Liver (tissue), 8 donors: ENCODE measurements at regions not wholly inside any gene's neighbourhood (a gene's known extent, or its start where the extent isn't known, plus 50 kb on each side); places are given as distances from the start of the nearest gene placed in this dataset.

Source experiments
- DNase-seq: peaks from one replicate; pipeline ENCODE4 v3.0.0-alpha.2; 2017; ENCODE audit warnings: low spot score
- H3K27ac ChIP-seq, 2 donors: one replicate each; pipeline ENCODE4 v1.7.0; 2013; ENCODE audit warnings: inconsistent platforms in 2 of 2, low read length in 2 of 2, control low read depth in 1 of 2, low read depth in 1 of 2, mild to moderate bottlenecking in 1 of 2
- H3K27me3 ChIP-seq, 4 donors: one replicate each; pipeline versions ENCODE4 v1.6.1 to v1.7.0; 2013; ENCODE audit warnings: low read length in 3 of 4, inconsistent platforms in 1 of 4, mild to moderate bottlenecking in 1 of 4, moderate library complexity in 1 of 4; ENCODE audit not compliant: control insufficient read depth in 4 of 4, insufficient read depth in 4 of 4
- H3K36me3 ChIP-seq, 4 donors: one replicate each; pipeline versions ENCODE4 v1.6.1 to v1.7.0; 2013; ENCODE audit warnings: low read length in 3 of 4, mild to moderate bottlenecking in 3 of 4, low read depth in 1 of 4, moderate library complexity in 1 of 4; ENCODE audit not compliant: control insufficient read depth in 4 of 4, insufficient read depth in 3 of 4
- H3K4me1 ChIP-seq, 4 donors: one replicate each; pipeline versions ENCODE4 v1.6.1 to v1.7.0; 2013; ENCODE audit warnings: low read length in 3 of 4, mild to moderate bottlenecking in 3 of 4, moderate library complexity in 1 of 4; ENCODE audit not compliant: control insufficient read depth in 4 of 4, insufficient read depth in 4 of 4
- H3K4me3 ChIP-seq, 3 donors: one replicate each; pipeline versions ENCODE4 v1.6.1 to v1.7.0; 2013; ENCODE audit warnings: low read length in 3 of 3, control low read depth in 1 of 3, low read depth in 1 of 3, mild to moderate bottlenecking in 1 of 3
- H3K9ac ChIP-seq, 2 donors: one replicate each; pipeline ENCODE4 v1.7.0; 2013; ENCODE audit warnings: low read length in 2 of 2, mild to moderate bottlenecking in 2 of 2, moderate library complexity in 2 of 2, control low read depth in 1 of 2, low read depth in 1 of 2
- H3K9me3 ChIP-seq, 4 donors: one replicate each; pipeline versions ENCODE4 v1.6.1 to v1.7.0; 2013; ENCODE audit warnings: low read length in 3 of 4; ENCODE audit not compliant: control insufficient read depth in 4 of 4
- EGR1 ChIP-seq, 2 donors: IDR thresholded peaks; 2 replicates each; pipeline ENCODE4 v1.6.1; 2016 to 2018; ENCODE audit warnings: antibody characterized with exemption in 2 of 2, low read depth in 2 of 2
- FOXA1 ChIP-seq: IDR thresholded peaks from 2 replicates; pipeline ENCODE4 v1.6.1; 2016; ENCODE audit warnings: antibody characterized with exemption
- FOXA2 ChIP-seq: IDR thresholded peaks from 2 replicates; pipeline ENCODE4 v1.6.1; 2016; ENCODE audit warnings: antibody characterized with exemption
- GABPA ChIP-seq, 2 donors: IDR thresholded peaks in 1 of 2; conservative IDR thresholded peaks in 1 of 2; 2 replicates each; pipeline ENCODE4 v1.6.1; 2016; ENCODE audit warnings: antibody characterized with exemption in 2 of 2, mild to moderate bottlenecking in 1 of 2, moderate library complexity in 1 of 2
- HNF4A ChIP-seq, 2 donors: conservative IDR thresholded peaks; 2 replicates each; pipeline ENCODE4 v1.6.1; 2016; ENCODE audit warnings: antibody characterized with exemption in 2 of 2, mild to moderate bottlenecking in 2 of 2
- HNF4G ChIP-seq: IDR thresholded peaks from 2 replicates; pipeline ENCODE4 v1.6.1; 2016; ENCODE audit warnings: antibody characterized with exemption
- JUND ChIP-seq, 2 donors: IDR thresholded peaks; 2 replicates each; pipeline ENCODE4 v1.6.1; 2016; ENCODE audit warnings: antibody characterized with exemption in 2 of 2
- NR2F2 ChIP-seq: IDR thresholded peaks from 2 replicates; pipeline ENCODE4 v1.6.1; 2016; ENCODE audit warnings: antibody characterized with exemption
- RXRA ChIP-seq, 2 donors: IDR thresholded peaks; 2 replicates each; pipeline ENCODE4 v1.6.1; 2017 to 2018; ENCODE audit warnings: antibody characterized with exemption in 2 of 2, mild to moderate bottlenecking in 1 of 2
- SP1 ChIP-seq: IDR thresholded peaks from 2 replicates; pipeline ENCODE4 v1.6.1; 2018; ENCODE audit warnings: antibody characterized with exemption, mild to moderate bottlenecking
- TAF1 ChIP-seq: conservative IDR thresholded peaks from 2 replicates; pipeline ENCODE4 v1.6.1; 2016; ENCODE audit warnings: antibody characterized with exemption, mild to moderate bottlenecking
- YY1 ChIP-seq: IDR thresholded peaks from 2 replicates; pipeline ENCODE4 v1.6.1; 2016; ENCODE audit warnings: antibody characterized with exemption, mild to moderate bottlenecking
- WGBS: extraction: QIAGEN DNeasy Blood & Tissue Kit; methylation state at CpG from one replicate; pipeline ENCODE4 v1.1.7; 2013; 5-methylcytosine and 5-hydroxymethylcytosine counted together
- TF ChIP-seq, protein P1 (sequence below): IDR thresholded peaks from 2 replicates; pipeline ENCODE4 v1.6.1; 2016; ENCODE audit warnings: antibody characterized with exemption
- TF ChIP-seq, protein P2 (sequence below): fragments of 150-350 bp; IDR thresholded peaks from 2 replicates; pipeline ENCODE4 v1.5.1; 2017; ENCODE audit warnings: improper control_type of control experiment, low read depth, low read length; ENCODE audit not compliant: missing input control
- TF ChIP-seq, protein P3 (sequence below): IDR thresholded peaks from 2 replicates; pipeline ENCODE4 v1.6.1; 2016; ENCODE audit warnings: antibody characterized with exemption
- TF ChIP-seq, protein P4 (sequence below): IDR thresholded peaks from 2 replicates; pipeline ENCODE4 v1.6.1; 2016; ENCODE audit warnings: antibody characterized with exemption, mild to moderate bottlenecking
- TF ChIP-seq, protein P5 (sequence below): IDR thresholded peaks from 2 replicates; pipeline ENCODE4 v1.6.1; 2016; ENCODE audit warnings: antibody characterized with exemption
- donor health status: healthy.
- donor health status: healthy.
- donor health status: healthy.
- donor health status: healthy.
- donor health status: healthy.

DNA sequence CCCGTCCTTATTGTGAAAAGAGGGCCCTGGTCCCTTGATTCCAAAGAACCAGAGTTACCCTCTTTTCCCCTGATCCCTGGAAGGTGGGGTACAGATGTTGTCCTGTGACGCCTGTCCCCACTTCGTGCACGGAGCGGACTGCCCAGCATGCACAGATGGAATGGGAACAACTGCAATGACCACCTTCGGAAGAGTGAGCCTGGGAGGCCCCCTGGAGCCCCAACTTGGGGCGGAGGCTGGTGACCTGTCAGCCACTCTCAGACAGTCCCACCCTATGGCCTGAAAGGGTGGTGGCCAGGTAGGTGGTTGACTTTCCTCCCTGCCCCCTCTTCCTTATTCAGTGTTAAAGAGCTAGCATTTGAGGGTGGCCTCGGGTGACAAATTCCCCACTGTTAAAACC lies 196.6 kb upstream of the GALNT17 start:
- no peak for DNase-seq
- Histone ChIP-seq H3K9ac (no peak overlapping the region), H3K36me3 (no peaks in the 10 kb centered on the region), H3K27ac (no peak overlapping the region), H3K4me1 (no peaks in the 10 kb centered on the region), H3K4me3 (no peak overlapping the region), H3K27me3 (no peaks in the 10 kb centered on the region), H3K9me3 (peaks cover 0 to 2% (median 0%) of the 10 kb centered on the region in 4 donors)
- TF ChIP-seq JUND (IDR thresholded peaks at IDR 0.05) (no peak), GABPA (IDR thresholded peaks at IDR 0.05 in 1 of 2, conservative IDR thresholded peaks at IDR 0.05 in 1 of 2) (no peak), SP1 (no peak), TAF1 (no peak), NR2F2 (no peak), EGR1 (IDR thresholded peaks at IDR 0.05; ENCODE audit: low read depth in 2 of 2) (no peak), YY1 (no peak), HNF4A (conservative IDR thresholded peaks at IDR 0.05) (no peak), HNF4G (no peak)
- TF ChIP-seq, protein P1, sequence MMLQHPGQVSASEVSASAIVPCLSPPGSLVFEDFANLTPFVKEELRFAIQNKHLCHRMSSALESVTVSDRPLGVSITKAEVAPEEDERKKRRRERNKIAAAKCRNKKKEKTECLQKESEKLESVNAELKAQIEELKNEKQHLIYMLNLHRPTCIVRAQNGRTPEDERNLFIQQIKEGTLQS = no peak
- TF ChIP-seq, protein P2, sequence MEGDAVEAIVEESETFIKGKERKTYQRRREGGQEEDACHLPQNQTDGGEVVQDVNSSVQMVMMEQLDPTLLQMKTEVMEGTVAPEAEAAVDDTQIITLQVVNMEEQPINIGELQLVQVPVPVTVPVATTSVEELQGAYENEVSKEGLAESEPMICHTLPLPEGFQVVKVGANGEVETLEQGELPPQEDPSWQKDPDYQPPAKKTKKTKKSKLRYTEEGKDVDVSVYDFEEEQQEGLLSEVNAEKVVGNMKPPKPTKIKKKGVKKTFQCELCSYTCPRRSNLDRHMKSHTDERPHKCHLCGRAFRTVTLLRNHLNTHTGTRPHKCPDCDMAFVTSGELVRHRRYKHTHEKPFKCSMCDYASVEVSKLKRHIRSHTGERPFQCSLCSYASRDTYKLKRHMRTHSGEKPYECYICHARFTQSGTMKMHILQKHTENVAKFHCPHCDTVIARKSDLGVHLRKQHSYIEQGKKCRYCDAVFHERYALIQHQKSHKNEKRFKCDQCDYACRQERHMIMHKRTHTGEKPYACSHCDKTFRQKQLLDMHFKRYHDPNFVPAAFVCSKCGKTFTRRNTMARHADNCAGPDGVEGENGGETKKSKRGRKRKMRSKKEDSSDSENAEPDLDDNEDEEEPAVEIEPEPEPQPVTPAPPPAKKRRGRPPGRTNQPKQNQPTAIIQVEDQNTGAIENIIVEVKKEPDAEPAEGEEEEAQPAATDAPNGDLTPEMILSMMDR = no peak
- TF ChIP-seq, protein P3, sequence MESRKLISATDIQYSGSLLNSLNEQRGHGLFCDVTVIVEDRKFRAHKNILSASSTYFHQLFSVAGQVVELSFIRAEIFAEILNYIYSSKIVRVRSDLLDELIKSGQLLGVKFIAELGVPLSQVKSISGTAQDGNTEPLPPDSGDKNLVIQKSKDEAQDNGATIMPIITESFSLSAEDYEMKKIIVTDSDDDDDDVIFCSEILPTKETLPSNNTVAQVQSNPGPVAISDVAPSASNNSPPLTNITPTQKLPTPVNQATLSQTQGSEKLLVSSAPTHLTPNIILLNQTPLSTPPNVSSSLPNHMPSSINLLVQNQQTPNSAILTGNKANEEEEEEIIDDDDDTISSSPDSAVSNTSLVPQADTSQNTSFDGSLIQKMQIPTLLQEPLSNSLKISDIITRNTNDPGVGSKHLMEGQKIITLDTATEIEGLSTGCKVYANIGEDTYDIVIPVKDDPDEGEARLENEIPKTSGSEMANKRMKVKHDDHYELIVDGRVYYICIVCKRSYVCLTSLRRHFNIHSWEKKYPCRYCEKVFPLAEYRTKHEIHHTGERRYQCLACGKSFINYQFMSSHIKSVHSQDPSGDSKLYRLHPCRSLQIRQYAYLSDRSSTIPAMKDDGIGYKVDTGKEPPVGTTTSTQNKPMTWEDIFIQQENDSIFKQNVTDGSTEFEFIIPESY = no peak
- TF ChIP-seq, protein P4, sequence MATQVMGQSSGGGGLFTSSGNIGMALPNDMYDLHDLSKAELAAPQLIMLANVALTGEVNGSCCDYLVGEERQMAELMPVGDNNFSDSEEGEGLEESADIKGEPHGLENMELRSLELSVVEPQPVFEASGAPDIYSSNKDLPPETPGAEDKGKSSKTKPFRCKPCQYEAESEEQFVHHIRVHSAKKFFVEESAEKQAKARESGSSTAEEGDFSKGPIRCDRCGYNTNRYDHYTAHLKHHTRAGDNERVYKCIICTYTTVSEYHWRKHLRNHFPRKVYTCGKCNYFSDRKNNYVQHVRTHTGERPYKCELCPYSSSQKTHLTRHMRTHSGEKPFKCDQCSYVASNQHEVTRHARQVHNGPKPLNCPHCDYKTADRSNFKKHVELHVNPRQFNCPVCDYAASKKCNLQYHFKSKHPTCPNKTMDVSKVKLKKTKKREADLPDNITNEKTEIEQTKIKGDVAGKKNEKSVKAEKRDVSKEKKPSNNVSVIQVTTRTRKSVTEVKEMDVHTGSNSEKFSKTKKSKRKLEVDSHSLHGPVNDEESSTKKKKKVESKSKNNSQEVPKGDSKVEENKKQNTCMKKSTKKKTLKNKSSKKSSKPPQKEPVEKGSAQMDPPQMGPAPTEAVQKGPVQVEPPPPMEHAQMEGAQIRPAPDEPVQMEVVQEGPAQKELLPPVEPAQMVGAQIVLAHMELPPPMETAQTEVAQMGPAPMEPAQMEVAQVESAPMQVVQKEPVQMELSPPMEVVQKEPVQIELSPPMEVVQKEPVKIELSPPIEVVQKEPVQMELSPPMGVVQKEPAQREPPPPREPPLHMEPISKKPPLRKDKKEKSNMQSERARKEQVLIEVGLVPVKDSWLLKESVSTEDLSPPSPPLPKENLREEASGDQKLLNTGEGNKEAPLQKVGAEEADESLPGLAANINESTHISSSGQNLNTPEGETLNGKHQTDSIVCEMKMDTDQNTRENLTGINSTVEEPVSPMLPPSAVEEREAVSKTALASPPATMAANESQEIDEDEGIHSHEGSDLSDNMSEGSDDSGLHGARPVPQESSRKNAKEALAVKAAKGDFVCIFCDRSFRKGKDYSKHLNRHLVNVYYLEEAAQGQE = no peak
- 73% methylated on average over 8 of the region's 8 CpGs for WGBS

DNA sequence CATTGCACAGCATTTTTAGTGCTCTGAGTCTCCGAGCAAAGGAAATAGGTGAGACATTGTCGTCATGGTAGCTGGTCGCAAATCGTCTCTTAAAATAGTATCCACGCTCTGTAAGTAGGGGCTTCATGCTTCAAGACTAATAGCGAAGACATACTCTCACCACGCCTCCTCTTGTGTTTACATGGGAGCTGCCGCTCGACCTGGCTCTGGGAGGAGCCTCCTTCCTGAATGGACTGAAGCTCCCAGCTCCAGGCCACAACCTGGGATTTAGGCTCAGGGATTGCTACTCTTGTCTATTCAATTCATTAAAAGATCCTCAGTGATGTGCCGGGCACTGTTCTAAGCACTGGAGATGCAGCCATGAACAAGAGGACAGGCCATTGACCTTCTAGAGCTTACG lies 196.1 kb upstream of the GALNT17 start:
- no peak for TF ChIP-seq SP1
- no peak for TF ChIP-seq NR2F2
- no peak for TF ChIP-seq HNF4G
- TF ChIP-seq FOXA2 = no peak
- no peak for TF ChIP-seq TAF1
- no peak for TF ChIP-seq RXRA (IDR thresholded peaks at IDR 0.05)
- no peak for TF ChIP-seq GABPA (IDR thresholded peaks at IDR 0.05 in 1 of 2, conservative IDR thresholded peaks at IDR 0.05 in 1 of 2)
- TF ChIP-seq, protein P5, sequence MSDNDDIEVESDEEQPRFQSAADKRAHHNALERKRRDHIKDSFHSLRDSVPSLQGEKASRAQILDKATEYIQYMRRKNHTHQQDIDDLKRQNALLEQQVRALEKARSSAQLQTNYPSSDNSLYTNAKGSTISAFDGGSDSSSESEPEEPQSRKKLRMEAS = no peak
- TF ChIP-seq, protein P3 = no peak
- TF ChIP-seq FOXA1 = no peak
- TF ChIP-seq, protein P1 = no peak
- TF ChIP-seq HNF4A (conservative IDR thresholded peaks at IDR 0.05) = no peak
- TF ChIP-seq, protein P4 = no peak
- no peak for TF ChIP-seq JUND (IDR thresholded peaks at IDR 0.05)
- TF ChIP-seq YY1 = no peak
- Histone ChIP-seq H3K36me3 (no peaks in the 10 kb centered on the region), H3K4me1 (no peaks in the 10 kb centered on the region), H3K27me3 (no peaks in the 10 kb centered on the region), H3K9me3 (peaks cover 0 to 2% (median 0%) of the 10 kb centered on the region in 4 donors), H3K4me3 (no peak overlapping the region), H3K9ac (no peak overlapping the region), H3K27ac (no peak overlapping the region)
- 62% methylated on average over 11 of the region's 11 CpGs for WGBS
- no peak for DNase-seq
